Psoas muscle (tissue), 7 donors: ENCODE measurements at regions not wholly inside any gene's neighbourhood (a gene's known extent, or its start where the extent isn't known, plus 50 kb on each side); places are given as distances from the start of the nearest gene placed in this dataset.

Source experiments
- ATAC-seq, 4 donors: fragments of 200-7000 bp; cut with Tn5 transposase; one replicate each; pipeline ENCODE4 v1.9.1; 2020; ENCODE audit warnings: moderate library complexity in 3 of 4, mild to moderate bottlenecking in 2 of 4
- DNase-seq, 2 donors: peaks; one replicate each; pipeline ENCODE4 v3.0.0-alpha.2; 2020
- H3K27ac ChIP-seq: fragments of 200-600 bp; one replicate; pipeline ENCODE4 v1.8.0; 2022
- H3K27me3 ChIP-seq, 3 donors: fragments of 200-600 bp in 1 of 3; one replicate each; pipeline versions ENCODE4 v1.6.1 to v1.8.0; 2013 to 2022; ENCODE audit warnings: low read length in 2 of 3, mild to moderate bottlenecking in 2 of 3, moderate library complexity in 1 of 3; ENCODE audit not compliant: insufficient read depth in 3 of 3
- H3K36me3 ChIP-seq, 2 donors: fragments of 200-600 bp in 1 of 2; one replicate each; pipeline versions ENCODE4 v1.6.1 to v1.8.0; 2013 to 2022; ENCODE audit warnings: low read depth in 1 of 2, mild to moderate bottlenecking in 1 of 2, moderate library complexity in 1 of 2; ENCODE audit not compliant: insufficient read depth in 1 of 2
- H3K4me1 ChIP-seq: fragments of 200-600 bp; one replicate; pipeline ENCODE4 v1.8.0; 2022
- H3K4me3 ChIP-seq: fragments of 200-600 bp; one replicate; pipeline ENCODE4 v1.8.0; 2022; ENCODE audit warnings: mild to moderate bottlenecking
- H3K9me3 ChIP-seq: fragments of 200-600 bp; one replicate; pipeline ENCODE4 v1.8.0; 2022
- CTCF ChIP-seq: fragments of 200-600 bp; IDR thresholded peaks from one replicate; pipeline ENCODE4 v1.8.0; 2022; ENCODE audit warnings: antibody characterized with exemption
- WGBS, 3 donors: extraction: QIAGEN DNeasy Blood & Tissue Kit; methylation state at CpG; one replicate each; pipeline versions ENCODE4 v1.1.6 to v1.1.7; 2013; 5-methylcytosine and 5-hydroxymethylcytosine counted together
- intact Hi-C, 2 donors: fragments of 100-400 bp; cut with DNase I; formaldehyde crosslinking; loops; one replicate each; pipeline versions ENCODE4 v1.11.0 to v1.14.2; 2022
- donor health status: healthy with polysubstance abuse.
- donor health status: DM: no; HTN: no; CAD: no; lungs with moderate emphysema.
- donor health status: Bipolar disorder and iron deficiency.
- donor health status: healthy.
- donor health status: DM: yes; HTN: yes; CAD: no.
- donor health status: DM: no; HTN: no; CAD: no.
- donor health status: DM: yes; HTN: yes; CAD: no.

GRCh38 chr2:45199973-45200372 lies 190.7 kb upstream of the SIX2 start:
- no peak for TF ChIP-seq CTCF
- ATAC-seq (peak in 3 of 4 donors; percentile 43 to 72 (median 52)), DNase-seq (no peak)
- 67 to 73% (median 71%) methylated on average over 4 of the region's 4 CpGs for WGBS, 3 donors
- no peaks in the 10 kb centered on the region for H3K4me1 ChIP-seq
- H3K27me3 ChIP-seq, result no peaks in the 10 kb centered on the region
- intact Hi-C loops, result no loop called here
- peaks cover 4% of the 10 kb centered on the region for H3K9me3 ChIP-seq
- no peaks in the 10 kb centered on the region for H3K36me3 ChIP-seq
- no peak overlapping the region for H3K27ac ChIP-seq
- no peak overlapping the region for H3K4me3 ChIP-seq

- intact Hi-C loops, result no loop called here
- Histone ChIP-seq H3K27me3 (no peaks in the 10 kb centered on the region), H3K27ac (no peak overlapping the region), H3K4me3 (no peak overlapping the region), H3K4me1 (no peaks in the 10 kb centered on the region), H3K36me3 (no peaks in the 10 kb centered on the region), H3K9me3 (no peaks in the 10 kb centered on the region)
- 80 to 91% (median 84%) methylated on average over 2 of the region's 2 CpGs for WGBS, 3 donors
- no peak for DNase-seq
- no peak for ATAC-seq
- no peak for TF ChIP-seq CTCF
These were observed 186.7 kb upstream of the SIX2 start for GRCh38 chr2:45195916-45196315.

GRCh38 chr2:45194596-45194995 lies 185.3 kb upstream of the SIX2 start:
- H3K4me1 ChIP-seq, result no peaks in the 10 kb centered on the region
- no peak for TF ChIP-seq CTCF
- H3K27ac ChIP-seq, result no peak overlapping the region
- intact Hi-C loops, result no loop called here
- H3K27me3 ChIP-seq, result no peaks in the 10 kb centered on the region
- no peak overlapping the region for H3K4me3 ChIP-seq
- DNase-seq, result no peak
- ATAC-seq, result no peak
- H3K9me3 ChIP-seq, result no peaks in the 10 kb centered on the region
- WGBS, 3 donors, result 72 to 80% (median 76%) methylated on average over 3 of the region's 3 CpGs
- H3K36me3 ChIP-seq, result no peaks in the 10 kb centered on the region

- DNase-seq, result no peak
- Histone ChIP-seq H3K4me3 (no peak overlapping the region), H3K36me3 (no peaks in the 10 kb centered on the region), H3K9me3 (no peaks in the 10 kb centered on the region), H3K27ac (no peak overlapping the region), H3K4me1 (no peaks in the 10 kb centered on the region), H3K27me3 (no peaks in the 10 kb centered on the region)
- intact Hi-C loops, result no loop called here
- ATAC-seq, result no peak
- 81 to 90% (median 89%) methylated on average over 4 of the region's 4 CpGs for WGBS, 3 donors
- TF ChIP-seq CTCF, result no peak
These were observed 184.3 kb upstream of the SIX2 start for GRCh38 chr2:45193581-45193980.

GRCh38 chr2:45192991-45193390 lies 183.7 kb upstream of the SIX2 start:
- DNase-seq, result no peak
- Histone ChIP-seq H3K9me3 (no peaks in the 10 kb centered on the region), H3K4me1 (no peaks in the 10 kb centered on the region), H3K4me3 (no peak overlapping the region), H3K27ac (no peak overlapping the region), H3K27me3 (no peaks in the 10 kb centered on the region), H3K36me3 (no peaks in the 10 kb centered on the region)
- no peak for TF ChIP-seq CTCF
- no peak for ATAC-seq
- 40 to 58% (median 46%) methylated on average over 4 of the region's 4 CpGs for WGBS, 3 donors
- intact Hi-C loops, result no loop called here
